HK-2 (cell line): ENCODE measurements at regions not wholly inside any gene's neighbourhood (a gene's known extent, or its start where the extent isn't known, plus 50 kb on each side); places are given as distances from the start of the nearest gene placed in this dataset.
"Not testable (repeated sequence)": the region's sequence is repeated elsewhere in the genome, so short reads cannot be mapped to it uniquely, and the experiment has no call there.

ENCODE experiments used
- DNase-seq: peaks from one replicate; pipeline ENCODE4 v3.0.0-alpha.2; 2018; ENCODE audit not compliant: unreplicated experiment

DNA sequence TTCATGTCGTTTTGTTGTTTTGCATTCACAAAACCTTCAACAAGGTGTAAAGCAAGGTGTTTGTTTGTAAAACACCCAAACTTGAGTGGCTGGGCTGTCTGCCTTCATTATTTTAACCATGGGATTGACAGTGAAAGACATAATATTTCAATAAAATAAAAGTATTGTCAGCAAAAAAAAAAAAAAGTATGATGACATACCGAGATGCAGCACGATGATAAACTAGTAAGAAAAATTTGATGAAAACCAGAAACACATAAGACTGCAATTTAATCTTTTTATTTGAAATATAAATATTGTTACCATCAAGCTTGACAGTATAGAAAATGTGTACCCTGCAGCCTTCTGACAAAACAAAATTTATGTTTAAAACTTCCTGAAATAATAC is 419.3 kb upstream of the DYNLRB2 start:
- no peak for DNase-seq

DNA sequence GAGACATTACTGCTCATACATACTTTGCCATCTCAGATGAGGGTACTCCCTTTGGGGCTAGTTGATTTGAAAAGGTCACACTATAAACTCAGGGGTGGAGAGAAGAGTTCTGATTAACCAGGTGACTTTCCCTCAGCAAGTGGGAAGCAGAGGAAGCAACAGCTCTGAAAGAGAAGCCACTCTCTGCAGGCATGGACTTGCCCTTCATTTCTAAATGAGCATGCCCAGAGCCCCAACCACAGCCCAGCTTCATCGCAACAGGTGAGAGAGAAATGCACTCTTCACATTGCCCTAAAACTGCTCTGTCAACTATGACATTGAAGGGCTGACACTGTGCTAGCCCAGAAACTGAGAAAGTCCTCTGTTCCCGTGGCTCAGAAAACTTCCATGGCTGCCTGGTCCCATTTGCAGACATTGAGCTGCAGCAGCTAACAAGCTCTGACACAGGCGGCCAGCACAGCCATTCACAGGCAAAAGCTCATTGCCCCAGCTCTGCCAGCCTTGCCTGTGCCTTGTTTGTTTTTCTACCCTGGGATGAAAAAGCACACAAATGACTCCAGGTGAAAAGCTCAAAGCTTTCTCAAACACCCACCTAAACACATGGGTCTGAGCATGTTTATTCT is 419.8 kb upstream of the DYNLRB2 start:
- DNase-seq, result no peak

DNA sequence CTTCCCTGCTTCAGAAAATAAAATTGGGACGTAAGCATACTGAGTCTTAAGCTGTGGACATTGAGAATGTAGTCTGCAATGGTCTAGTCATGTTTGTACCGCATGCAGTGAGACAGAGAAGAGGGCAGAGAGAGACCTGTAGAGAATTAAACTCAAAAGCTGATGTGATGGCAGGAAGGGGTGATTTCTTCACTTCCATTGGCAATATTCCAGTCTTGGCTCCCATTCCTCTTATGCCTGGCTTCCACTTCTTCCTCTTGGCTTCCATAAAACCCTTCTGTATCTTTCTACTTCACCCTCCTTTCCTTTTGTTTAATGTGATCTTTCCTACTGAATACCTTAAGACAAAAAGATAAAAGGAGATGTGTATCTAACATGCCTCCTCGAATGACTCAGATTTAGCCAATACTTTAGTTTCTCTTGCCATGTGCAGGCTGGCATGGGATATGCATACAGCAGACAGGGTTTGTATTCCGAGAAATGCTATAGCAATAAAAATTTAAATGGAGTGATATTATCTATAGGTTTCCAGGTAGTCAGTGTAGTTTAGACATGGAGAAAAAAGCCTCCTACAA is 423.1 kb upstream of the DYNLRB2 start:
- DNase-seq, result no peak

DNA sequence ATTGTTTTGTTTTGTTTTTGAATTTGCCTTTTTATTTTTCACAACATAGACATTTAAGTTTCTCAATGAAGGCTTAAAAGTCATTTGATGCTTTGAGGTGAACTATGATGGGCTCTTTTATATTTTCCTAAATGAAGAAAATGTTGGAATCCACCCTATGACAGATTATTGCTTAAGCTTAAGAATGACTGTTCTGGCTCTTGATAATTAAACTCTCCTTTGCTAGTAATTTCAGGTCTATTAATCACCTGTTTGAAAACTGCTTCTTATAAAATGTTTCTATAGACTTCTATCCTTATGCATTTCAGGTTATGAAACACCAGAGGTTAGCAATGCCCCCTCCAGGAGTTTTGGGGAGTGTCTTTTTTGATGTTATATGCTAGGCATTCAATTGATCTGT is 424.1 kb upstream of the DYNLRB2 start:
- DNase-seq, result no peak

DNA sequence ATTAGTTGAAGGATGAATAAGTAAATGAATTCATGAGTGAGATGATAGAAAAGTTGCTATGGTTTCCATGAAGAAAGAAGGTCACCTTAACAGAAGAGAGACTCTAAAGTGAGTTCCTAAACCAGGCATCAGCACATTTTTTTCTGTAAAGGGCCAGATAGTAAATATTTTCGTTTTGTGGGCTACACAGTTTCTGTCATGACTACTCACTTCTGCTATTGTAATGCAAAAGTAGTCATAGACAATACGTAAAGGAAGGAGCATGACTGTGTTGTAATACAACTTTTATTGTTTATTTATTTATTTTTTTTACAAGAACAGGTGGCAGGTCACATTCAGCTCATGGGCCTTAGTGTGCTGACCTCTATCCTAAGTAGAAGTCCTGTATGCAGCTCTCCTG is 426.1 kb upstream of the DYNLRB2 start:
- no peak for DNase-seq

DNA sequence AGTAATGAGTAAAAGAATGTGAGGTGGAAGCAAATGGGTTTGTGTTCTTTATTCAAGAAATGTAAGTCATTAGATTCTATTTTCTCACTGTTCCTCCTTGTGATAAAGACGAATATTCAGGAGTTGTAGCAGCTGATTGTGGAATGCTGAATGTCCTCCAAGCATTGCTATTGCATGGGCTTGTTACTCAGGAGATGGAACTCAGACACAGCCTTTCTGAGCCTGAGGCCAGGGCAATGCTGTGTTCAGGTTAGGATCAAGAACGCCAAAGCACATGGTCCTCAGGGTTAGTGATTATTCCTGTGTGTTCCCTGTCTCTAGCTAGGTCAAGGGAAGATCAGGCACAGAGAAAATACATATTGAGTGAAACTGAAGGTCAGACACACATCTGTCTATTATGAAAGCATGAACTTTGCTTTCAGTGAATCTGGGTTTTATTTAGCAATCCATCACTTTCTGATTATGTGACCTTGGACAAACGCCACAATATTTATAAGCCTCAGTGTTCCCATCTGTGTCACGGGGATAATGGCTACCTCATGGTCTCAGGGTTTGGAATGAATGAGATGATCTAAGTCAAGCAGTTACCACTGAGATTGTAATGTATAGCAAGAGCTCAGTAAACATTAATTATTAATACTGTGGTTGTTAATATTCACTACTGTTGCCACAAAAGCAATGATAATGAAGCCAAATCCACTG is 426.8 kb upstream of the DYNLRB2 start:
- DNase-seq, result no peak

DNA sequence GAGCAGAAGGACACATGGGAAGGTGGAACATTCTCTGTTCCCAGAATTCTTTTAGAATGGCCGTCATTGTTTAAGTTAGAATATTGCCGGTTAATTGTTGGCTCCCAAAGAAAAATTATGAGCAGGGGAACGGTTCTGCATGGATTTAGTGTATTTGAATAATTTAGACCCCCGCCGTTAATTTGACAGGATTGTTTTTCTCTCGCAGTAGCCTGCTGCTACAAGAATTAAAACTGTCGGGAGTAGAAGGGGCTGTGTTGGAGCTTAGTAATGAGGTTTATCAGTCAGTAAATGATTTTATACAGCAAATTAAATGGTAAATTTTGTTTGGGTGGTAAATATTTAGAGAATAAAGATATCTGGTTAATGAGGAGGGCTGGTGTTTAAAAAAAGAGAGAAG is 431.2 kb upstream of the DYNLRB2 start:
- DNase-seq, result no peak

DNA sequence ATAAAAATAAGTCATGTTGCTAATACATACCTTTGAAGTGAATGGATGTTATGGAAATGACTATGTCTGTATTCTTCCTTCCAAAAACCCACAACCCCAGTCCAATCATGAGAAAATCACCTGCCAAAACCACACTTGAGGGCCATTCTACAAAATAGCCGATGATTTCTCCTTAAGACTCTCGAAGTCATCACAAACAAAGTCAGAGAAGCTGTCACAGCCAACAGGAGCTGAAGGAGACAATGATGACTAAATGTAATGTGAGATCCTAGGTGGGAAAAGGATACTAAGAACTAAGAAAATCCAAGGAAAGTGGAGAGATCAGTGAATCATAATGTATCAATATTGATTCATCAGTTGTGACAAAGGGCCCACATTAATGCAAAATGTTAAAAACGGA is 432.9 kb upstream of the DYNLRB2 start:
- no peak for DNase-seq

DNA sequence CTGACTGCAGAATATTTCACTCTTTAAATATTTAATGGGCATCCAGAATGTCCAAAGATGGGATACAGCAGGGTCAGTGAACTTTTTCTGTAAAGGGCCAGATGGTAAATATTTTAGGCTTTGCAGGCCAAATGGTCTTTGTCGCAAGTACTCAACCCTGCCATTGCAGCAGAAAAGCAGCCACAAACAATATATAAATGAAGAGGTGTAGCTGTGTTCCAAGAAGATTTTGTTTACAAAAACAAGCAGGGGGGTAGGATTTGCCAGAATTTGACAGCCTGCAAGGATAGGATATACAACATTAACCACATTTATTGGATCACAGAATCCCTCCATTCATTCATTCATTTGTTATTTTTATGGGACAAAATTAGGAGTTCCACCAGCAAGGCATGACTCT is 435.0 kb upstream of the DYNLRB2 start:
- DNase-seq, result no peak

DNA sequence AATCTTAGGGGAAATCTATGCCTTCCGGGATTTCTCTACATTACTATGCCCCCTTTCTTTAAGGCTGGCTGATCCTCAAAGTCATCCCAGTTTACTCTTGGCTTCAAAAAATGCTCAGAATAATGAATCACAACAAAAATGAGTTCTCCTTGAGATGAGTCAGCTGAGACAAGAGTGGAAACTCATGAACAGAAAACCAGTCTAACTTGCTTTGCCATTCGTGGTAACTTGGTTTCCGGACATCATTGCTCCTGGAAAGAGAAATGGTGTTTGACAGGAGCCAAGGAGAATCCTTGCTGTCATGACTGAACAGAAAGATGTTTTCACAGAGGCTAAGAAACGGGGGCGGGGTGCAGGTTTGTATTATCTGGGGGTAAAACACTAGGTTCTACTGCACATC is 435.6 kb upstream of the DYNLRB2 start:
- DNase-seq, result no peak

DNA sequence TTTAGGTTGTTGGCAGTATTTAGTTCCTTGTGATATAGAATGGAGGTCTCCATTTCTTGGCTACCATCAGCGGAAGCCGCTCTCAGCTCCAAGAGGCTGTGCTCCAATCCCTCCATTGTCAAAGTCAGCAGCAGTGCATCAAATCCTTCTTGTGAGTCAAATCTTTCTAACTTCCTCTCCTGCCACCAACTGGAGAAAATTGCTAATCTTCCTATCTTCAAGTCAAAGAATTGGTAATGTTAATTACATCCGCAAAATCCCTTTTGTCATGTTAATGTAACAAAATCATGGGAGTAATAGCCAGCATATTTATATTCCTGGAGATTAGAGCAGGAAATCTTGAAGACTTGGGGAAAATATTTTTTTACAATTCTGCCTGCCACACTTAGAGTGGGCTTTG is 436.4 kb upstream of the DYNLRB2 start:
- no peak for DNase-seq

DNA sequence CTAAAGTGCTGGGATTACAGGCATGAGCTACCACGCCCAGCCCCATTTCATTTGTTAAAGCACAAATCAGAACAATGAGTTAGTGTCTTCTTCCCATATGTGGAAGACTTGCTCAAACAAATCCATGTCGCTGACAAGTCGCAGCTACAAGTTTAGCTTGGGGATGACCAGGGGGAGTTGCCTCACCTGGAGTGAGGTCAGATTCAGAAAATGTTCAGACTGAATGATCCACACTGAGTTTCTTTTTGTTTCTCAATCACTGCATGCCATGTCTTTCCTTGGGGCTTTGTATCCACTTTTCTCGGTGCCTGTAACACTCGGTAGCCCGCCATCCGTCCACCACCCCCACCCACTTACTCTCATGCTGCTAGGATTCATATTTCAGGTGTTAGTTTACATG is 437.3 kb upstream of the DYNLRB2 start:
- DNase-seq, result no peak

DNA sequence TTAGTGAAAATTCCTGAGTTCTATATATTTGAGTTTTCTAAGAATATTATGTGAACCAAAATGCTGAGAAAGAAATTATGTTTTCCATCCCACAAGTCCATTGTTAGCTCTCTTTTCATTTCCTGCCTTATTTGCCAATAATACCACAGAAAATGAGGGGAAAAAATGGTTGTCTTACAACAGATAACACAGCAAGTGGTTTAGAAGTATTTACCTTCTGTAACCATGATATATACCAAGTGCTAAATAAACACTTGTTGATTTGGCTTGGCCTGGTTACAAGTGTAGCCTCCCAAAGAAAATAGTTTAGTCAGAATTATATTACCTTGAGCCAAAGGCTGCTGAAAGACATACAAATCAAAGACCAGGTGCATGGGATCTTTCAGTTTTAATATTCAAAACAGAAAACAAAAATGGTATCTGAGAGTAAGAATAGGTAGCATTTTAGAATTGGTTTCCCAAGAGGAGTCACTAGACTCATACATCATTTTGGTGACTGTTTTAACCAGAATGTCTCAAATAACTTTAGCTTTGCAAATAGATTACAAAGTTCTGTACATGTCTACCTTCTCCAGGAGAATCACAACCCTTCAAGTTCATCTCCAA is 439.8 kb upstream of the DYNLRB2 start:
- DNase-seq, result no peak

DNA sequence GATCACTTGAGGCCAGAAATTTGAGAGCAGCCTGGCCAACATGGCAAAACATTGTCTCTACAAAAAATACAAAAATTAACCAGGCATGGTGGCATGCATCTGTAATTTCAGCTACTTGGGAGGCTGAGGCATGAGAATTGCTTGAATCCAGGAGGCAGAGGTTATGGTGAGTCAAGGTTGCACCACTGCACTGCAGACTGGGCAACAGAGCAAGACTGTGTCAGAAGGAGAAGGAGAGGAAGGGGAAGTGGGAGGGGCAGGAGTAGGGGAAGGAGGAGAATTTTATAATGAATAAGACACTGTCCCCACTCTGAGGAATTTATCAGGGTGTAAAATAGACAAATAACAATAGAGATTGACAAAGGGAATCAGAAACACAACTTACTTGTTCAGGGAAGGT is 440.6 kb upstream of the DYNLRB2 start:
- DNase-seq, result no peak

DNA sequence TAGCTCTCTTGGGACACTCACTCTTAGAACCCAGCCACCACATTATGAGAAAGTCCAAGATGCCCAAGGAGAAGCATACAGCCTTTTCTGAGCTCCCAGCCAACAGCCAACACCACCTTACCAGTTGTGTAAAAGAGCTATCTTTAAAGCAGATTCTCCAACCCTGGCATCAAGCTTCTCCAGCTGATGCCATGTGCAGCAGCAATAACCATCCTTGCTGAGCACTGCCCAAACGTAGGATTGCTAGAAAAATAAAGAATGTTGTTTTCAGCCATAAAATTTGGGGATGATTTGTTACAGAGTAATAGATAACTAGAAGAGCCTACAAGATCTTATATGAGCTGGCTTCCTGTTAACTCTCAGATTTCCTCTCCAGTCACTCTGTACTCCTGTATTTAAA is 443.7 kb upstream of the DYNLRB2 start:
- no peak for DNase-seq

DNA sequence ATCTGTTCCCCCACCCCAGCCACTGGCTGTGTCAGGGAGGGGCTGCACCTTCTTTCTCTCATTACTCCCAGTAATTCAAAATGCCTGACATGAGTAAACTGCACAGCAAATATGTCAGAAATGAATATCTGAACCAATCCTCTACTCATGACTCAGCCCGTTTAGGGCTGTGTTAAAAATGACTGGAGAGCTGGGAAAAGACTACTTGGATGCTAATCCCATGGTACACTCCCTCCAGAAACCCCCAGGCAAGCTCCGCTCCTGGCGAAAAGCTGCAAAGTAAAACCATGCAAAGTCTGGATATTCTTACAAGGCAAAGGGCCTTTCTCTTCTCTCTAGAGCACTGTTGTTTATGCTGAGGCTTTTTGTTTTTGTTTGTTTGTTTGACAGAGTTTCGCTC is 448.1 kb upstream of the DYNLRB2 start:
- no peak for DNase-seq

DNA sequence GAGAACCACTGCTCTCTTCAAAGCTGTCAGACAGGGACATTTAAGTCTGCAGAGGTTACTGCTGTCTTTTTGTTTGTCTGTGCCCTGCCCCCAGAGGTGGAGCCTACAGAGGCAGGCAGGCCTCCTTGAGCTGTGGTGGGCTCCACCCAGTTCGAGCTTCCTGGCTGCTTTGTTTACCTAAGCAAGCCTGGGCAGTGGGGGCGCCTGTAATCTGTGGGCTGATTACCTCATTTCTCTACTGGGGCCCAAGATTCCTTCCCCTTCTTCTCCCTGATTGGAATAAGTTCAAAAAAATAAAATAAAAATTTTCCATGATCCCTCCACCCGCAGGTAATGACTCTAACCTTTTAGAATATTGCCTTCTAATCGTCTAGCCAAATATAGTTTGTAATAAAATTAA is 449.3 kb upstream of the DYNLRB2 start:
- DNase-seq, result not testable (repeated sequence)

DNA sequence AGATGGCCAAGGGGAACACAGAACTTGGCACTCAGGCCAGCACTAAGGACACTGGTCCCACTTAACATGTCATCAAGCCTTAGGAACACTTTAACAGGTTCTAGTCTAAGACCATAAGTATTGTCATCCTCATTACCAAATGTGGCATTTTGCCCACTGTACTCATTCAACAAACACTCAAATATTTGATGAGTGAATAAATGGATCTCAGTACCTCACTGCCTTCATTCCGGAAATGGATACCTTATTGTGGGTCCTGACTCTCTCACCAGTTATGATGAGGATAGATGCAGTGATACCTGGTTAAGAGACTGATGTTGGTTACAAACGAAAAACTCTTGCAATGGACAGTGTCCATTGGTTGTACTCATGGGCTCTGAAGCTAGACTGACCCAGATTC is 455.2 kb upstream of the DYNLRB2 start:
- DNase-seq, result no peak

DNA sequence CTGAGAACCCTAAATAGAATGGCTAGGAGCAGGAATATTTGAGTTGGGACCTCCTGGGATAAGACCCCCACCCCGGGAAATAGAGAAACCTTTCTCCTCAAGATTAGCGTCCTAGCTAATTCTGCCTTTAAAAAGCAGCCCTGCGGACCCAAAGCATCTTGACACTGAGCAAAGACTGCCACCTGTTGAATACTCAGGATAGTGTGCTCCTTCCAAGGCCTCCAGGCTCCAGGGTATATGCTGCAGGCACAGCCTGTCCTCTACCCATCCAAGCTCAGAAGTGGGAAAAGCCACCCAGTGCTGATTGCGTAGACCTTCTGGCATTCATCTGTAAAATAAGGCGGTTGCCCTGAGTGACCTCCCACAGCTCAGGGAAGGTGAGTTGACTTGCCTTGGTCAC is 456.2 kb upstream of the DYNLRB2 start:
- peak; percentile 9 for DNase-seq

DNA sequence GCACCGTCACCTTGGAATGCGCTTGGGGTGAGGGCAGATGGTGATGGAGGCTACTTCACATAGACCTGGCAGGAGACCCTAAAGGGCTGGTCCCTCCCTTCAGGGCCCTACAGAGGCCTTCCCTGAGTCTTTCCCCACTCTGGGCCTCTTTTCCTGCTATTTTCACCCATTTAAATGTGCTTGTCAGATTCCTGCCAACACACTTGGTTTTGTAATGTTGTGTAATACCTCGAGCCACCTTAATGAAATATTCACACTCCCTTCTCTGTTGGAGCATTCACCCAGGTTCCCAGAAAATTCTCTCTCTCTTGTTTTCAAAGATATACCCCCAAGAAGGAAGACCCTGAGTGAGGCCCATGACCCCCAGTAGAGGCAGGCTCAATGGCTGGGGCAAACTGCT is 456.6 kb upstream of the DYNLRB2 start:
- DNase-seq, result no peak

DNA sequence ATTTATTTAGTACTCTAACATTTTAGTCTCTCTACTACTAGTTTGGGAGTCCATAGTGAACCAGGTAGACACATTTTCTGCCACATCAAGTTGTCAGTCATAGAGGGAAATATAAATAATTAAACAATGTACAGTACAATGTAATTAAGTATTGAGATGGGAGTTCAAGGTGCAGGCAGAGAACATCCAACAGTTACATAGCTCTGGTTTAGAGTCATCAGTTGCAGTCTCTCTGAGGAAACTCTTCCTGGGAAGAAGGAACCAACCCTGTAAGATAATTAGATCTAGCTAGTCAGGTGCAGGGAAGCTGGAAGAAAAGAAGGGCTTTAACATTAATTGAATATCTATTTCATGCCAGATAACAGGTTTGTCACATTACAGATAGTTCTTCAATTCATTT is 457.9 kb upstream of the DYNLRB2 start:
- no peak for DNase-seq

DNA sequence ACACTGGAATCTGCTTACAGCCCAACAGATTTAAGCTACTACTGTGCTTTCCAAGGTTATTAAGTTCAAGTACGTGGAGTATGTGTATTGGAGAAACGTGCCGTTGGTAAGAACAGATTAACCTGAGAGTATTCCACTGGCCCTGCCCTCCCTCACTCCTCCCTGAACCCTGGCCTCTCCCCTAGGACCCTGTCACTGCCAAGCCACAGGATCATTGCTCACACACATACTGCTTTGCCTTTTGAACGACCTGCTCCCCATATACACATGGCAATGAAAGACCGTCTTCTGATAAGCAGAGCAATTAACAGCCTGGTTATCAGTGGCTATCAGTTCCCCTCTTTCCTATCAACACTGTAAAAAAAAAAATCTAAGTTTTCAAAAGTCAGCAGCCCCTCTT is 458.9 kb upstream of the DYNLRB2 start:
- no peak for DNase-seq

DNA sequence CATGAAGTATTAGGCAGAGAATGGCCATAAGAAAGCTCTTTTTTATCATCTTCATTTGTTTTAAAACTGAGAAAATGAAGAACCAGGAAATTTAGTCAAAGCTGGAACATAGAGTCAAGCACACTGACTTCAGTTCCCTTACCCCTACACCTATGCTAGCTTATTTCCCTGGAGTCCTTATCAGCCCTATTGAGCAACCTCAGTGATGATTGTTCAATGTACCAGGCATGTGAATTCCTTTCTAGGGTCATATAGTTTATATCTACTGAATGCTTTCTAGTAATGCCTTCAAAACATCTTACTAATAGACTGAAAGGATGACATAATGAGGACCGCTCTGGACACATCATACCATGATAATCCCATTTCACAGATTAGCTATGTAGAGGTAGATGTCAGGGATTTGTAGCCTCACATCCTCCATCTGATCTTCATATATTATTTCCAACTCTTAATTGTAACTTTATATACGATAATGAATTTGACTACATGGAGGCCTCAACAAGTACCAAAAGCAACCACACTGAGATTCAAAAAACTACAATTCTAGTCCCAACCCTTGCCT is 460.4 kb upstream of the DYNLRB2 start:
- DNase-seq, result no peak
